Astrocyte of the spinal cord (primary cell): ENCODE measurements at regions not wholly inside any gene's neighbourhood (a gene's known extent, or its start where the extent isn't known, plus 50 kb on each side); places are given as distances from the start of the nearest gene placed in this dataset.
"Not testable (repeated sequence)": the region's sequence is repeated elsewhere in the genome, so short reads cannot be mapped to it uniquely, and the experiment has no call there.

ENCODE experiments used
- DNase-seq: peaks from one replicate; pipeline ENCODE4 v3.0.0; 2011; ENCODE audit warnings: low read depth, low spot score
- H3K4me3 ChIP-seq: 2 replicates; pipeline ENCODE4 v1.5.1; 2011; ENCODE audit warnings: low read depth, mild to moderate bottlenecking, low read length, moderate library complexity
- in situ Hi-C: cut with HindIII; loops from 2 replicates; pipeline ENCODE4 v1.10.0; 2017; ENCODE audit warnings: low sequenced_read_pairs
- TF ChIP-seq, protein P1 (sequence below): IDR thresholded peaks from 2 replicates; pipeline ENCODE4 v1.5.1; 2012; ENCODE audit warnings: low read depth, mild to moderate bottlenecking, low read length, inconsistent platforms

- TF ChIP-seq, protein P1, sequence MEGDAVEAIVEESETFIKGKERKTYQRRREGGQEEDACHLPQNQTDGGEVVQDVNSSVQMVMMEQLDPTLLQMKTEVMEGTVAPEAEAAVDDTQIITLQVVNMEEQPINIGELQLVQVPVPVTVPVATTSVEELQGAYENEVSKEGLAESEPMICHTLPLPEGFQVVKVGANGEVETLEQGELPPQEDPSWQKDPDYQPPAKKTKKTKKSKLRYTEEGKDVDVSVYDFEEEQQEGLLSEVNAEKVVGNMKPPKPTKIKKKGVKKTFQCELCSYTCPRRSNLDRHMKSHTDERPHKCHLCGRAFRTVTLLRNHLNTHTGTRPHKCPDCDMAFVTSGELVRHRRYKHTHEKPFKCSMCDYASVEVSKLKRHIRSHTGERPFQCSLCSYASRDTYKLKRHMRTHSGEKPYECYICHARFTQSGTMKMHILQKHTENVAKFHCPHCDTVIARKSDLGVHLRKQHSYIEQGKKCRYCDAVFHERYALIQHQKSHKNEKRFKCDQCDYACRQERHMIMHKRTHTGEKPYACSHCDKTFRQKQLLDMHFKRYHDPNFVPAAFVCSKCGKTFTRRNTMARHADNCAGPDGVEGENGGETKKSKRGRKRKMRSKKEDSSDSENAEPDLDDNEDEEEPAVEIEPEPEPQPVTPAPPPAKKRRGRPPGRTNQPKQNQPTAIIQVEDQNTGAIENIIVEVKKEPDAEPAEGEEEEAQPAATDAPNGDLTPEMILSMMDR, result no peak
- in situ Hi-C loops, result no loop called here
- no peak overlapping the region for H3K4me3 ChIP-seq
- DNase-seq, result no peak
Measured at GRCh38 chr4:128654465-128654864, 155.0 kb upstream of the JADE1 start.

DNA sequence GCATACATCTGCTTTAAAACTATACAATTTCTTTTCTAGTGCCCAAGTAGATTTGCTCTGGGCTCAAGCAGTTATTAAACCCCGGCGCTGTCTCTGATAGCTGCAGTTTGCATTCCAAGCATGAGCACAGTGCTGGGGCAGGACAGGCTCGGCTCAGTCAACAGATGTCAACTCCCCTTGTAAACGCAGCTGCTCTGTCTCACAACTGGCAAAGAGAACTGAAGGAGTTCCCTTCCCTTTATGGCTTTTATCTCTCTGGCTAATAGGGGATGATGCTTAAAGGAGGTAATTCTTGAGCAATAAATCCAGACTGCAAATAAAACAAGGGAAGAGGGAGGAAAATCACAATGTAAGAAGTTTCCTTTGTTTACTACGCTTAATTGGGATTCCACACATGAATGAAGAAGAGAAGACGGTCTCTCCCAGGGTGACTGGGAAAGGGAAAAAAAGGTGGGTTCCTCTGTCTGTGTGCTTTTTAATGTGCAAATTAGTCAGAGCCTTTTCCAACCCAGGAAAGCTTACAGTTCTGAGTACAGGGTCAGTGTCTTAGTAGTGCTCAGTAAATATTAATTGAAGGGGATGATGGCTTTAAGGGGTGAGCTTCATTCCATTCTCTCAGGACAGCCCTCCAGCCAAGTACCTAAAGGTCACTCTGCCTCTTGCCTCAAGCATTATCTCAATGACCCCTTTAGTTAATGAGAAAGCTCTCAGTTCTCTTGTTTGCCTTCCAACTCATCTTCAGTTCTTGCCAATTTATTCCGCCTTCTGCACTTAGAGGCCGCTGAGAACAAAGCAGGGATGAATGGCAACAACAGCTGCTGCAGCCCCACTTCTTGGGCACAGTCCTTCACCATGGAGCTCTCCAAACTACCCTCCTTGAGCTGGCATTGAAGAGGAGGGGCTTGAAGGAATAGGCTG lies 155.7 kb upstream of the JADE1 start:
- in situ Hi-C loops, result no loop called here
- no peak overlapping the region for H3K4me3 ChIP-seq
- no peak for DNase-seq
- TF ChIP-seq, protein P1, result no peak

DNA sequence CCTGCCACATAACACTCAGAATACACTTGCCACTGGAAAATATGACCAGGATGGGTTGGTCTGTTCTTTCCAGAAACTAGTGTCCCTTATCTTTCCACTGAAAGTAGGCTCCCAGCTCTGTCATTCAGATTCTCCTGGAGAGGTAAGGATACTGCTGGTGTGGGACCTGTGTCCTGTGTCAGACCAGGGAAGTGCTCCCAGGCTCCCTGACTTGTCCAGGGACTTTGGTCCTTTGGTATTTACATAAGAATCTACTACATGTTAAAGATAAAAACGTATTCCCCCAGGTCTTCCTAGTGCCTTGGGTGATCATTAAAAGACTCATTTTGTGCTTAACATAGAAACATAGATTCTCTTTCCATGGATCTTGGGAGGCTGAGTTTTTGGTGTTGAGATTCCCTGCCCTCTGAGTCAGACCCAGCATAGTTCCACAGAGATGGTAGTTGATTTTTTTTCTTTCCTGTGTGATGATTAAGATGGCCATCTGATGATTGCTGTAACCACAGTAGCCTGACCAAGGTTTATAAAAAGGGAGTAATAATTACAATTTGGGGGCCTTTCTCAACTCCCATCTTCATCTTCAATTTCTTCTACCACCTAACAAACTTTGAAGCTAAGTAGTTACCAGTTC lies 159.8 kb upstream of the JADE1 start:
- TF ChIP-seq, protein P1, result no peak
- in situ Hi-C loops, result no loop called here
- no peak overlapping the region for H3K4me3 ChIP-seq
- DNase-seq, result peak; percentile 44

DNA sequence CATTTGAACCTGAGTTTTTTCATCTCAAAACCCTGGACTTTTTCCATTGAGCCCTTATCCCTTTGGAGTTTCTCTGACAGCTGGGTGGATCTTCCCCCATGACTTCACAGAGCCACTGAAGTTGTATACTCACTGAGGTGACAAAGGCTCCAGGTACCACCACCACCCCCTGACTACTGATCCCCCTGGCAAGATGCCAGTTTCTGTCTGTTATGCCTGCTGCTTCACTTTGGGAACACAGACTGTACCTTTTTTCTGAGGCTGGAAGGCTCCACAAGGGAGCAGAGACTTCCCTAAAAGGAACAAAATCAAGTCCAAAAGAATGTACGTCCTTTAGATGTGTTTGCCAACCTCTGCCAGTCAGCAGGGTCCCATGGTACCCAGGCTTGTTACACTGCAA lies 160.3 kb upstream of the JADE1 start:
- in situ Hi-C loops, result no loop called here
- no peak overlapping the region for H3K4me3 ChIP-seq
- TF ChIP-seq, protein P1, result no peak
- DNase-seq, result no peak

GRCh38 chr4:128648021-128648420 lies 161.5 kb upstream of the JADE1 start:
- TF ChIP-seq, protein P1, result no peak
- no peak for DNase-seq
- in situ Hi-C loops, result no loop called here
- H3K4me3 ChIP-seq, result no peak overlapping the region

DNA sequence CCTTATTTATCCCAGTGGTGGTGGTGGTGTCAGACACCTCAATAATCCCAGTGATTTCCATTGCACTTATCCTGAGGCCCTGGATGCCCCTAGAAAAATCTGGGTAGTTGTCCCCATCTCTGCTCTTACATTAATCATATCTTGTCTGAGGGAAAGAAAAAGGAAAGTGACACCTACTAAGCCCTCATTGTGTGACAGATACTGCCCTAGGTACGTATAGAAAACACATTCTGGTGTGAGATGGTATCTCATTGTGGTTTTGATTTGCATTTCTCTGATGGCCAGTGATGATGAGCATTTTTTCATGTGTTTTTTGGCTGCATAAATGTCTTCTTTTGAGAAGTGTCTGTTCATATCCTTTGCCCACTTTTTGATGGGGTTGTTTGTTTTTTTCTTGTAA lies 162.6 kb upstream of the JADE1 start:
- in situ Hi-C loops, DNase-seq: not testable (repeated sequence)

GRCh38 chr4:128644693-128645654 lies 164.5 kb upstream of the JADE1 start:
- DNase-seq, H3K4me3 ChIP-seq, in situ Hi-C loops: not testable (repeated sequence)

More for the DNA sequence above, 162.6 kb upstream of the JADE1 start:
- not testable (repeated sequence) for H3K4me3 ChIP-seq

DNA sequence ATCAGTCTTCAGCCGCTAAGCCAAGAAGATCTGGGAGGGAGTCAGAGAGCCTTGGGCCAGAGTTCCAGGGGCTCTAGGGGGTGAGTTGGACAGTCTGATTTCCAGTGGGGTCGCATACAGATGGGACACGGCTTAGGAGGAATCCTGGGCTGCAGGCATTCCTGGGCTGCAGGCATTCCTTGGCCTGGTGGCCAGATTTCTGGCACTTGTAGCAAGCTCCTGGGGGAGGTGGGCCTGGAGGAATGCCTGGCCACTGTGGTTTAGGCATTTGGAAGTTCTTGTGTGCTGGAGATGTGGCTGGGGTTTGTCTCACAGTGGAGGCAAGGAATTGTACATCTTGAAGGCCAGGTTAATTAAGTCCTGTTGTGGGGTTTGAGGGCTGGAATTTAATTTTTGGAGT lies 165.4 kb upstream of the JADE1 start:
- in situ Hi-C loops, result not testable (repeated sequence)
- DNase-seq, result peak; percentile 53

GRCh38 chr4:128641566-128641965 lies 167.9 kb upstream of the JADE1 start:
- H3K4me3 ChIP-seq, DNase-seq, in situ Hi-C loops: not testable (repeated sequence)

More for the DNA sequence above, 165.4 kb upstream of the JADE1 start:
- H3K4me3 ChIP-seq, result not testable (repeated sequence)
